Spleen (tissue), 7 donors: ENCODE measurements at regions not wholly inside any gene's neighbourhood (a gene's known extent, or its start where the extent isn't known, plus 50 kb on each side); places are given as distances from the start of the nearest gene placed in this dataset.

Experiments used
- CTCF ChIP-seq, 11 experiments: fragments of 200-600 bp in 7 of 11; fragments of 450-650 bp in 4 of 11; sonication (generic) in 4 of 11; IDR thresholded peaks in 8 of 11; conservative IDR thresholded peaks in 3 of 11; 1 replicate in 7 of 11; 2 replicates in 4 of 11; pipeline versions ENCODE4 v1.4.0 to v1.8.0; 2016 to 2021; ENCODE audit warnings: antibody characterized with exemption in 11 of 11, inconsistent platforms in 4 of 11, mild to moderate bottlenecking in 1 of 11
- POLR2A ChIP-seq, 3 donors: fragments of 450-650 bp; IDR thresholded peaks; one replicate each; pipeline ENCODE4 v1.5.1; 2017; ENCODE audit warnings: antibody characterized with exemption in 3 of 3, mild to moderate bottlenecking in 1 of 3
- donor health status: DM: no; HTN: no; CAD: no; lungs with moderate emphysema.
- donor health status: DM: no; HTN: no; CAD: no.
- donor health status: DM: no; HTN: no; CAD: no.

DNA sequence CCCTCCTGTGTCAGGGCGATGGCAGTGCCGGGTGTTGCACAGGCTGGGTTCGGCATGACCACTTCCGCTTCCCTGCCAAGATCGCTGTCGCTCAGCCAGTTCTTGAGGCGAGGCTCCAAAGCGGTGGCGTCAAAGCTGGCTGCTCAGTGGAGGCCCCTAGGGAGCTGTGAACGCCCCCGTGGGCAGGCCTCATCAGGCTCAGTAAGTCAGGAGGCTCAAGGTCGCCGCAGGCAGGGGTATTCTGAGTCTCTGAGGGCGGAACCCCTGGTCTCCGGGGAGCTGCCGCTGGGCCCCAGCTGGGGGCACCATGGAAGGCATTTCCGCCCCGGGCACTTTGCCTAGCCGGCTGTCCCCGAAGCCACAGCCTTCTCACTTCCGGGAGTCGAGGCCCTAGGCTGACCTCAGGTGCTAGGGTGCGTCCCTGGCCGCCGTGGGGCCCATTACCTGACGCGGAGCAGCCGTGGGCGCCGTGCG lies 210.4 kb downstream of the SOCS6 start:
- TF ChIP-seq CTCF (IDR thresholded peaks at IDR 0.05 in 8 of 11, conservative IDR thresholded peaks at IDR 0.05 in 3 of 11): no peak
- TF ChIP-seq POLR2A (IDR thresholded peaks at IDR 0.05): no peak
